GDM1 (cell line): ENCODE measurements at regions not wholly inside any gene's neighbourhood (a gene's known extent, or its start where the extent isn't known, plus 50 kb on each side); places are given as distances from the start of the nearest gene placed in this dataset.
"Not testable (repeated sequence)": the region's sequence is repeated elsewhere in the genome, so short reads cannot be mapped to it uniquely, and the experiment has no call there.

Experiments
- DNase-seq: peaks from one replicate; lab custom pipeline; 2025; lab: John Stamatoyannopoulos, UW

GRCh38 chr4:157779081-157779480, 393.7 kb downstream of the GASK1B start:
- no peak for DNase-seq

DNA sequence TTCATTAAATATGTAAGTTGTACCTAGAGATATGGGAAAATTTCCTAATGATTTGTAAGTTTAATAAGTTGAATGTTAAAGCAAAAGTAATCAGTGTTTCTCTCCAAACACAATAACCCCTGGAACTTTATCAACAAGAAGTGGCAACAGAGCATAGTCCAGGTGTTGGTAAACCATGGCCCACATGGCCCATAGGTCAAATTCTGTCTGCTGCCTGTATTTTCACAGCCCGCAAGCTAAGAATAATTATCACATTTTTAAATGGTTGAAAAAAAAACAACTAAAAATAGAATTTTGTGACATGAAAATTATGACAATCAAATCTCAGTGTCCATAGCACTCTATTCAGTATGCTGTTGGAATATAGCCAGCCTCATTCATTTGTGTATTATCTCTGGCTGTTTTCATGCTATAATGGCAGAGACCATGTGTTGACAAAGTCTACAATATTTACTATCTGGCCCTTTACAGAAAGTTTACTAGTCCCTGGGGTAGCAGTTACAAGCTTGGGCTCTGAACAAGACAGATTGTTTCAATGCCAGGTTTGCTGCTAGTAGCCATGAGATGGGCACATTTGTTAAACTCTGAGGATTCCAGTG, 395.8 kb downstream of the GASK1B start:
- DNase-seq: no peak

DNA sequence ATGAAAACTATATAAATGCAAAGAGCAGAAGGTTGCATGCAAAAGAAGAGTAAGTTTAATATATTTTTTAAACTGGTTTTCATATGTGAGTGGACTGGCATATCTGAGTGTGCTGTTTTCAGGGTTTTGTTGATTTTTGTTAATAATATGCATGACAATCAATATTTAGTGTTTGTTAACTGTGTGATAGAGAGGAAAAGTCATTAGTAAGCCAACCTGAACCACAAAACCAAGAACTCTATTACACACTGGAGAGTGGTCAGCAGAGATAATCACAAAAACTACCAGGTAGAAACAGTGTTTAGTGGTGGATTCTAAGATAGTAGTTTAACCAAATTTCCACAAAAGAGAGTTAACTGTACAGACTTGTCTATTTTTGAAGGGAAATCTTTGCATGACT, 396.9 kb downstream of the GASK1B start:
- no peak for DNase-seq

DNA sequence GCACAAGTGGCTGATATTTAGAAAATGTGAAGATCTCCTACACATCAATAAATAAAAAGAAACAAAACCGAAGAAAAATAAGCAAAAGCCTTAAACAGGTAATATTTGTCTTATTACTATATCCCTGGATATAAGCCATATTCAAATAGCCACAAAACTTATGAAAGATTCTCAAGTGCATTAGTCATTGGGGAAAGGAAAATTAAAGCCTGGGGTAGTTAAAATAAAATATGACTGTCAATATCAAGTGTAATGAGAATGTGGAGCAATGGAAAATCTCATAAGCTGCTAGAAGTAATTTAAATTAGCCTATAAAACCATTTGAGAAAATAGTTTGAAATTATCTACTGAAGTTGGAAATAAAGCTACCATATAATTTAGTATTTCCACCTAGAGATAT, 399.9 kb downstream of the GASK1B start:
- no peak for DNase-seq

DNA sequence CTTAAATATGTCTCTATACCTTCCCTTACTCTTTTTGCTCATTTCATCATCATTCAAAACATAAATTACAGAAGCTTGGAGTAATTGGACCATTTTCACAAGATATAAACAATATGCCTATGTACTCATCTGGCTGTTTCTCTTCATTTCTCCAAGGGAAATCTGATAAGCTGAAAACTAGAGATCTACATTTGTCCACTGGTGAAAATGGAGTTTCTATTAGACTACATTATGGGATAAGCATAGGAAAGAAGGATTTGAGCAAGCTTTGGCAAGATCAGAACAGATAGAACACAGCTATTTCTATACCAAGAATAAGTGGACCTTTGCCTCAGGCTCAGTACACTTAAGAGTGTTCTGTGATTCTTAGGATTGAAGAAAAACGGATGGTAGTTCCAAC, 404.4 kb downstream of the GASK1B start:
- no peak for DNase-seq

- DNase-seq: no peak
These were observed 409.3 kb downstream of the GASK1B start for GRCh38 chr4:157763490-157763889.

GRCh38 chr4:157754410-157754809, 418.4 kb downstream of the GASK1B start:
- no peak for DNase-seq

DNA sequence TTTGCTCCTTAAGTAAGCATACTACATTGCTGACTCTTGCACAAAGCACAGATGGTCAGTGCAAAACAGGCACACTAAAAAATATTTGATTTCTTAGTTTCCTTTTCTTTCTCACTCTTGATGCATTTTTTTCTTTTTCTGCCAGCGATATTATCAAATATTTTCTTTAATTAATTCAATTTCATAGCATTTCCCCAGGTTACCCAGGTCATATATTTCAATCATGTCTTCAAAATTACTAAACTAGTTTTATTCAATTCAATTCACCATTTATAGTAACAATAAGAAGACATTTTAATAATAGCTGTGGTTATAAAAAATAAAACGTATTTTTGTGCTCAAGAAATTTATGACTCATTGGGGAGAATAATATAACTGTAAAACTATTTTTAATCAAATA, 421.2 kb downstream of the GASK1B start:
- no peak for DNase-seq

- no peak for DNase-seq
These were observed 431.2 kb downstream of the GASK1B start for GRCh38 chr4:157741642-157742041.

DNA sequence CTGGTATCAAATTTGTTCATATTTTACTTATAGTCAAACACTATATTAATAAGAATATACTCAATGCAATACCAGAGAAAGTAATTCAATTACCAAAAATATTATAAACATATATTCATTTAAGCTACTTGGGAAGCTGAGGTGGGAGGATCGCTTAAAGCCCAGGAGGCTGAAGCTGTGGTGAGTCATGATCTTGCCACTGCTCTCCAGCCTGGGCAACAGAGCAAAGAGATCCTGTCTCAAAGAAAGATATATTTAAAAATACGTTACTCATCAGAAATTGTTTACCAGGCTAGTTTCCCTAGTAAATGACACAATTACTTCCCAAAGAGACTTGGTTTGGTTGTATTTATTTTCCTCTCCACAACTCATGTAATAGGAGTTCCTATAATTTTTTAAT, 433.6 kb downstream of the GASK1B start:
- no peak for DNase-seq

- no peak for DNase-seq
These were observed 444.6 kb downstream of the GASK1B start for GRCh38 chr4:157728215-157728614.

DNA sequence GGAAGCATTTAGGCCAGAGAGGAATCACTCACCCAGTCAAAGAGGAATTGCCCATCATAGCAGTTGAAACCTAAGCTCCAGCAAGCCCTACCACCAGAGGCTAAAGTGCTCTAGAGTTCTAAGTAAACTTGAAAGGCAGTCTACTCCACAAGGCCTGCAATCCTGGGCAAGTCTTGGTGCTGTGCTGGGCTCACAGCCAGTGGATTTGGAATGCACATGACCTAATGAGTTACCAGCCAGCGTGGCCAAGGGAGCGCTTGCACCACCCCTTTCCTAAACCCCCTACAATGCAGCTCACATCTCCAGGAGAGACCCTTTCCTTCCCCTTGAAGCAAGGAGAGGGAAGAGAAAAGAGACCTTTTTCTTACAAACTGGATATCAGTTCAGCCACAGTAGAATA, 445.7 kb downstream of the GASK1B start:
- DNase-seq: no peak

DNA sequence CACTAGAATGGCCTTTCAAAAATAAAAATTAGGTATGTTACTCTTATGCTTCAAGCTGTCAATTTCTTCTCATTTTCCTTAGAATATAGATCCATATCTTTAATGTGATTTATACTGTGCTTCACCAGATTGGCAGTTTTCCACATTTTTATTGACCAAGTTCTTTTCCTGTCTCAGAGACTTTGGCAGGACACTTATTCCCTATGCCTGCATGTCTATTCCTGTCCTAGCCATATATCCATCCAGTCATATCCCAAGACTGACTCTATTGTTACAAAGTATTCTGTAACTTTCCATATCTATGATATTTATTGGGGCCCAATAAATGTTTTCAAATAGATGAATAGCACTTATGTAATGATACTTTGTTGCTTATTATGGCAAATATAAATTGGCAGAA, 450.7 kb downstream of the GASK1B start:
- DNase-seq: no peak

DNA sequence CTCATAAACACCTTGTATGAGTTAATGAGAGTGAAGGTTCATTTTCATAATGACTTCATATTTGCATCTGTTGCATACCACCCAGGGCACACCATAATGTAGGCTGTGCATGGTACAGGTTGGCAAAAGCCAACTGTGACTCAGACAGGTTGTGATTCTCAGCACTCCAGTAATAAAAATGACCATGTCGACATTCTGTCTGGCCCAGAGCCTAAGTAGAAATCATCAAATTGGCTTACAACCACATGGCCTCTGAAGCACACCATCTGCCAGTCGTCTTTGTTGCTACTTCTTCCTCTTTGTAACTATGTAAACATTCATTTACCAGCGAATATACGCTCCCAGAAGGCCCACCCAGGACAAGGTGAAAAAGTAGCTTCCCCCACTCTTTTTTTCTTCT, 459.5 kb downstream of the GASK1B start:
- no peak for DNase-seq

DNA sequence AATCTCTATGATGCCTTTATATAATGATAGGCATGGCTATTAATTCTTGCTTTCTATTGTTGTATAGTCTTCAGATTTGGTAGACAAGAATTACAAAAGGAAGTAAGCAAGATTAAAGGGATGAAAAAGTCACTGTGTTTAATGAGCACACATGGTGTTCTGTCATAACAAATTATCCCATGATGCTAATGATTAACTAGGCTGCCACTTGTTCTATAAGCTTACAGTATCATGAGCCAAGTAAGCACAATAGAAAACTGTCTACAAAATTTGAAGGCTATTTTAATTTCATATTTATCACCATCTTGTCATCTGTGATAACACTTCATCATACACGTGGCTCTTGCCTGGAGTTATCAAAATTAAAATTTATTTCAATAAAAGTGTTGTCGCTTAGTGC, 466.7 kb downstream of the GASK1B start:
- no peak for DNase-seq

GRCh38 chr4:157702831-157703230, 470.0 kb downstream of the GASK1B start:
- DNase-seq: no peak

- no peak for DNase-seq
These were observed 471.2 kb downstream of the GASK1B start for GRCh38 chr4:157701695-157701994.

- no peak for DNase-seq
These were observed 471.7 kb downstream of the GASK1B start for GRCh38 chr4:157700898-157701694.

- no peak for DNase-seq
These were observed 468.9 kb downstream of the GRIA2 start for GRCh38 chr4:157689476-157689875.

GRCh38 chr4:157687971-157688370, 467.4 kb downstream of the GRIA2 start:
- no peak for DNase-seq

- not testable (repeated sequence) for DNase-seq
These were observed 458.8 kb downstream of the GRIA2 start for GRCh38 chr4:157679326-157679725.

DNA sequence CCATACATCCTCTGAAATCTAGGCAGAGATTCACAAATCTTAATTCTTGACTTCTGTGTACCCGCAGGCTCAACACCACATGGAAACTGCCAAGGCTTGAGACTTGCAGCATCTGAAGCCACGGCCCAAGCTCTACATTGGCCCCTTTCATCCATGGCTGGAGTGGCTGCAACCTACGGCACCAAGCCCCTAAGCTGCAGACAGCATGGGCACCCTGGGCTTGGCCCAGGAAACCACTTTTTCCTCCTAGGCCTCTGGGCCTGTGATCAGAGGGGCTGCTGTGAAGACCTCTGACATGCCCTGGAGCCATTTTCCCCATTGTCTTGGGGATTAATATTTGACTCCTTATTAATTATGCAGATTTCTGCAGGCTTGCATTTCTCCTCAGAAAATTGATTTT, 457.9 kb downstream of the GRIA2 start:
- no peak for DNase-seq

DNA sequence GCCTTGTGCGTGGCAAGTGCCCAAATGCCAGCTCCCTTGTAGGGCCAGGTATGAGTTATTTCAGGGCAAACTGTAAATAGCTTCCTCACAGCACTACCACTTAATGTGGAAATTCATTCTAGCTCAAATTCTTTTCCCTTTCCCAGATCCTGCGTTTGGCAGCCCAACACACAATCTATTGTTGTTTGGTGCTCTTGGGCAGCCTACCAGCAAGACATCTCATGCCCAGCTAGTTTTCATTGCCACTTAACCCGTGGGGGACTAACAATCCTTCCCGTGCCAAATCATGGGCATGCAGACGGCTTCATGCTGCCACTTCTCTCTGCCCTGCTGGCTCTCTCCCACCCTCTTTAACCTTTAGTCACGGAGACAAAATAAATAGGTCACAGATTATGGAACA, 454.2 kb downstream of the GRIA2 start:
- no peak for DNase-seq

- DNase-seq: no peak
These were observed 447.3 kb downstream of the GRIA2 start for GRCh38 chr4:157667836-157668235.
